ENCODE measurements at regions not wholly inside any gene's neighbourhood (a gene's known extent, or its start where the extent isn't known, plus 50 kb on each side); places are given as distances from the start of the nearest gene placed in this dataset.
A peak's percentile ranks its signal among the peaks of the same experiment; 100 is the strongest.
"Not testable (repeated sequence)": the region's sequence is repeated elsewhere in the genome, so short reads cannot be mapped to it uniquely, and the experiment has no call there.

DNA sequence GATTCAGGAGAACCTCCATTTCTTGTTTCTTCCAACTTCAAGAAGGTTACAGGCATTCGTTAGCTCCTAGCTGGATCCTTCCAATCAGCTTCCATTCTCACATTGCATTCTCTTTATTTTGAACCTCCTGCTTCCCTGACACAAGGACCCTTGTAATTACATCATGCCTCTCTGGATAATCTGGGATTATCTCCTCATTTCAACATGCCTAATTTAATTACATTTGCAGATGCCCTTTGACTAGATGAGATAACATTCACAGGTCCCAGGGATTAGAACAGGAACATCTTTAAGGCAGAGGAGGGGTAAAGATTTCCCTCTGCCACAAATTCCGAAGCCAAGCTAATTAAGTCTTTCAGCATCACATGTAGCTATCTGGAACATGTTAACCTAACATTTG, 753.8 kb upstream of the PCDH7 start:
- DNase-seq, result no peak

DNA sequence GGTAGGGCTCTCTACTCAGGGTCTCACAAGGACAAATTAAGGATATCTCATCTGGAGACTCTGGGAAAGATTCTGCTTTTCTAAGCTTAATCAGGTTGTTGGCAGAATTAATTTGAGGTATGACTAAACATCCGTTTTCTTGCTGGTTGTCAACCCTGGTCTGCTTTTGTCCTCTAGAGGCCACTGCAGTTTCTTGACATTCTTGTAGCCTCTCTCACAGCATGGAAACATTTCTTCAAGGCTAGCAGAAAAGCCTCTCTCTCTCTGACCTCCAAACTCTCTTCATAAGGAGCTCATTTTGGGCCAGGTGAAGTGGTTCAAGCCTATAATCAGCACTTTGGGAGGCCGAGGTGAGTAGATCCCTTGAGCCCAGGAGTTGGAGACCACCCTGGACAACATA, 749.5 kb upstream of the PCDH7 start:
- no peak for DNase-seq

DNA sequence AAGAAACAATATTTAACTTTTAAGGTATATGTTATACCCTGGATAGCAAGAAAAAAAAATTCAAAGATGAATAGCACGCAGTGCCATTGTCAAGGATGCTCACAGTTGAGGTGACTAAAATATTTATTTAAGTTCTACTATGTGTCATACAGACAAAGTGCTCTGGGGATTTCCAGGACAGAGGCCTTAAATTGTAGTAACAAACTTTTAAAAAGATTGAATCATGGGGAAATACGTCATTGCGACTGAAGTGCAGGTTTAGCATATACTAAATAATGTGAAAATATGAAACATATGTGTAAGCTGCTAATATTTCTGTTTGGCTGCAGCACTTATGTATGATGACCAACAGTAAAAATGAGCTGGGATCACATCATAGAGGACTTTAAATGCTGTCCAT, 748.0 kb upstream of the PCDH7 start:
- DNase-seq, result no peak

DNA sequence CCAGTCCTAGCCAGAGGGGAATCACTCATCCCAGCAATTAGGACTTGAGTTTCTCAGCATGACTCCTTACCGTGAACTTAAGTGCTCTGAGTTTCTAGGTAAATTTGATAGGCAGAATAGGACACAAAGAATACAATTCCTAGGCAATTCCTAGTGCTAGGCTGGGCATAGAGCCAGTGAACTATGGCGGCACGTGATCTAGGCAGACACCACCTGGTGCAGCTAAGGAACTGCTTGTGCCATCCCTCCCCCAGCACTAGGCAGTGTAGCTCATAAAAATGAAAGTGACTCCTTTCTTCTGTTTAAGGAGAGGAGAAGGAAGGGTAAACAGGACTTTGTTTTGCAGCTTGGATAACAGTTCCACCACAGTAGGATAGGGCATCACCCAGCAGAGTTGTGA, 736.3 kb upstream of the PCDH7 start:
- DNase-seq, result peak; percentile 0

DNA sequence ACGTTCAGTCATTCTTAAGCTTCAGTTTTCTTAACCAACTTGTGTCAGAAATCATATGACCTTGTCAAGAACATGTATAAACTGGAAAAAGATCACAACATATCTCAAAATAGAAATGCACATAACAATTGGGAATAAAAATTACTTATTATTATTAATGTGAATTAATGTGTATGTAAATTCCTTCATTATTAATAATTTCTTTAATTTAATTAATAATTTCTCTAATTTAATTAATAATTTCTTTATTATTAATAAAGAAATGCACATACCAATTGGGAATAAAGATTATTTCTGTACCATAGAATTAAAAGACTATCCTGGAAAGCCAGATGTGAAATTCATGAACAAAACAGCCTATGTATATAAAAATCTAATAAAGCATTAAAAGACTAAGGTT, 718.5 kb upstream of the PCDH7 start:
- no peak for DNase-seq

DNA sequence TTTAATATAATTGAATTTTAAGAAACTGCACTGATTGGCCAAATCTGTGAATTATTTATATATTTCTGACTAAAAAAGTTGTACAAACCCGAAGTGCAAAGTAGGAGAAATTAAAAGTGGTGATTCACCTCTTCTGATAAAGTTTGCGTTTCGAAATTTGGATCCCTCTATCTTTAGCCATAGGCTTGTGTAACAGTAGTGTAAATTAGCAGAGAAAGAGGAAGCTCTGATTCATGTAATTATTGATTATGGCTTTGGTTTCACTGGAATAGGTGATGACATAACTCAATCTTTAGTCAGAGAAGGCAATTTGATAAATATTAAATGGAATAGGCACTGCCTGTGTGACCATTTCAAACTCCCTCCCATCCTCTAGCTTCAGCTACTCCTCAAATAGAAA, 717.8 kb upstream of the PCDH7 start:
- DNase-seq, result no peak

DNA sequence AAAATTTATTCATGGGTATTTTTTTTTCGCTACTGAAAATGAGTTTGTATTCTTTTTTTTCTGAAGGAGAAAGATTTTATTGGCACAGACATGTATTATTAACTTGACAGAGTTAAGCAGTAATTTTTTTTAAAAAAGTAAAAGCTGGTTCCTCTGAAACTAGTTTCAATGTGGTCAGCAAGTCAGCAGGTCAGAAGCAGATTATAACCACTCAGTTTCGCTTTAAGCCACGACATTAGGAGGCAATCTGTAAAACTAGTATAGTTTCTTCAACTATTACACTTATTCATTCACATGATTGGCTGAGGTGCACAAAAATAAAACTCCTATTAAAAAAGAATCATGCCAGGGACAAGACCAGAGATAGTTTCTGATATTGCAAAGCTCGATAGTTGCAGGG, 714.2 kb upstream of the PCDH7 start:
- DNase-seq, result no peak

DNA sequence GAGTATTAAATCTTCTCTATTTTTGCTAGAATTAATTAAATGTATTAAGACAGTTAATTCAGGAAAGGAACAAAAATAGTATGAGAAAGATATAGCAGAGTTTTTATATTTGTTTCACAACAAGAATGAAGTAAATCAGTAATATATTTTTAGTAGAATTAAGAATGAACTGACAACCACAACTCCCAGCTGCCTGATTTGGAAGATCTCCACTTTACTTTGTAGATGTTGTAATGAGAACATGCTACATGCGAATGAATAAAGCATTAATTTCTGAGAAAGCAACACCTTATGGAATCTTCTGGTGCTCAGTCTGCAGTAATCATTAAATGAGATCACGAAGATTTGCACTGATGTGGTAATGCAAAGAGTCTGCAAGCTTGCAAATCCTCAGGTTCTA, 695.6 kb upstream of the PCDH7 start:
- no peak for DNase-seq

DNA sequence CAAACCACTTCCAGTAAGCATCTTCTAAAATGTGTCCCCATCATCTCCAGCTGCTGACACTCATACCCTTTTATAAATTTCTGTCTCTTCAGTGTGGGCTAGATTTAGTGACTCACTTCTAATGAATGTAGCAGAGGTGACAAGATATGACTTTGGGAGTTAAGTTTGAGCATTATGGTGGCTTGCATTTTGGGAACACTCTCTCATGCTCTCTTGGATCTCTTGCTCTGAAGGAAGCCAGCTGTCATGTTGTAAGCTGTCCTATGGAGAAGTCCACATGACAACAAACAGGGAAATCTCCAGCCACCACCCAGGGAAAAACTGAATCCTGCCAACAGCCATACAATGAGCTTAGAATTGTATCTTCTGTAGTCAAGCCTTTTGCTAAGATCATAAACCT, 691.3 kb upstream of the PCDH7 start:
- no peak for DNase-seq

DNA sequence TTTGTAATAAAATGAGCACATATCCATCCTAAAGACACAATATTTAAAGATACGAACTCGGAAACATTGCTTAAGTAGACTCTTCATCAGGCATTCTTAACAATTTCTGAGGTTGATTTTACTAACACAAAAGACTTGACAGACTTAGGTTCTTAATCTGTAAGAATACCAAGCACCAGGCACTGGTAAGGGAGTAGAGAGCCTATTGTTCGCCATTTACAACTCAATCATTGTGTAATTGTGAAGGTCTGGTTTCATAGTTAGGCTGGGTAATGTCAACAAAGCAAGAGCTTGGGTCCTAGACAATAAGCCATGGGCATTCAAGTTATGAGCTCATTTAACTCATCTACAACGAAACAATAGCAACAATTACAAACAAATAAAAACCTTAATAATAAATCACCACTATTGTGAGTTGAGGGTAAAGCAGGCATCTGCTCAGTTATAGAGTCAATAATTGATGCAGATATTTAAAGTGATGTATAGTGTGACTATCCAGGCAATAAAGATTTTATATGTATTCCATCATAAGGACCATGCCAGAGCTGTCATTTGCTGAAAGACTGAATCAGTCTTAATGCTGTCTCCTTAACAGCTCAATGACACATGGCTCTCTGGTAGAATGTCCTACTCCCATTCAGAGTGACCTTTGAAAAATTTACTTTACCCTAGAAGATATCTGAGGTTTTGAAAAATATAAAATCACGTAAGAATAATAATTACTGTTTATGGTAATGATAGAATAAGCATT, 664.0 kb upstream of the PCDH7 start:
- no peak for DNase-seq

DNA sequence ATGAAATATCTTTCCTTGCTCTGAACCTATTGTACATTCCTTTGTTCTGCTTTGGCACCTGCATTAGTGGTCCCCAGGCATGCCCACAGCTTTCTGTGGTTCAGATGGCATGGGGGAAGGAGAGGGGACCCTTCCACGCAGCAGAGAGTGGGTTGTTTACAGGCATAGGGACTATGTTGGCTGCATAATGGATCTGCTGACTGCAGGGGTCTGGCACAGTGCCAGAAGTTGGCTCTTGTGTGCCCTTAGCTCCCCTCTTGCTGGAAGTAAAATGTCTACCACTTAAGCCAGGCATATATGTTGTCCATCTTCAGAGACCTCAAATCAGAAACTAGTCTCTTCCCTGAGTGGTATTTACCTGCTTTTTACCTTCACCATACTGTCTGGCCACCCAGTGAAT, 651.9 kb upstream of the PCDH7 start:
- no peak for DNase-seq

DNA sequence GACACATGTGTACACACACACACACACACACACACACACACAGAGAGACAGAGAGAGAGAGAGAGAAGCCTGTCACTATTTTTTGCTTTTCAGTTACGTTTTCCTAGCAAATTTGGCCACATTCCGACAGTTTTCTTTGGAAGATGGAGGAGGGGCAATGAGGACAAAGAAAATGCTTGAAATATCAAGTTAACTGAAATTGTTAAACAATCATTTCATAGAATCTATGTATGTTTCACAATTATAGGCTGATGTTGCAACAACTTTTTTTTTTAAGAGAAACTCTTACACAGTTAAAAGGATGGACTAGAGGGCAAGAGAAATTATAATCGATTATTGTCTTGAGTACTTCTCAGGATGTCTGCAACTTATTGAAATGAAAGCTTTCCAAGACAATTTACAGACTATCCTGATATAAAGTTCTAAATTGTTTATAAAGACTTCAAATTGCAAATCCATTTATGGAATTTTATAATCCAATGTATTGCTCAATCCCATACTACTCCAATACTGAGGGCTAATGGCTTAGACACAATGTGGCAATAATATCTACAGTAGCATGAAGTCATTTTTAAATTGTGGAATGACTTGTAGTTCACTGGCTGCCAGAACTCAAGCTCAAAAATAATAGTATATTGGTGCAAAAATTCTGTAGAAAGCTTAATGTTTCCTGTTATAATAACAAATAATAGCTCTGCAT, 647.0 kb upstream of the PCDH7 start:
- DNase-seq, result no peak

DNA sequence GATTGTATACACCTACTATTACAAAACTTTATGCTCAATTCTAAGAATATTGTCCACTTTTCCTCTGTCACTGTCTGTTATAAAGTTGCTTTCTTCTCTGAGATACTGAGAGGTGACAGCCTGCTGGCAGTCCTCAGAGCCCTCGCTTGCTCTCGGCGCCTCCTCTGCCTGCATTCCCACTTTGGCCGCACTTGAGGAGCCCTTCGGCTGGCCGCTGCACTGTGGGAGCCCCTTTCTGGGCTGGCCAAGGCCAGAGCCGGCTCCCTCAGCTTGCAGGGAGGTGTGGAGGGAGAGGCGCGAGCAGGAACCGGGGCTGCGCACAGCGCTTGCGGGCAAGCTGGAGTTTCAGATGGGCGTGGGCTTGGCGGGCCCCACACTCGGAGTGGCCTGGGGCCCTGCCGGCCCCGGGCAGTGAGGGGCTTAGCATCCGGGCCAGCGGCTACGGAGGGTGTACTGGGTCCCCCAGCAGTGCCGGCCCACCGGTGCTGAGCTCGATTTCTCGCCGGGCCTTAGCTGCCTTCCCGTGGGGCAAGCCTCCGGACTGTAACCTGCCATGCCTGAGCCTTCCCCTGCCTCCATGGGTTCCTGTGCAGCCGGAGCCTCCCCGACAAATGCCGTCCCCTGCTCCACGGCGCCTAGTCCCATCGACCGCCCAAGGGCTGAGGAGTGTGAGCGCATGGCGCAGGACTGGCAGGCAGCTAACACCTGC, 627.6 kb upstream of the PCDH7 start:
- DNase-seq, result not testable (repeated sequence)

DNA sequence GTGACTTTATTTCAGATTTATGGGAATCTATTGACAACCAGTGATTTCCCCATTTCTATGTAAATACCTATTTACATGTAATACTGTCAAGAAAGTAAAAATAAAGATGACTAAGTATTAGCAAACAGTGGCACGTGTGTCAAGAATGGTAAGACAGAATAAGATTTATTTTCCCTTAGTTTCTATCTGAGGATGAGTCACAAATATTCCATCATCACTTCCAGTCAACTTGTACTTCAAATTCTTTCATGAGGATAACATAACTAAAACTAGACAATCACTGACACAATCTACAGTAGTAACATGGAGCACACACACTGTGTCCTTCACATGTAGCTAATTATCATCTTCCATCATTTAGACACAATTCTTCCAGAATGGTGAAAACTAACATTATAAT, 625.3 kb upstream of the PCDH7 start:
- DNase-seq, result no peak

DNA sequence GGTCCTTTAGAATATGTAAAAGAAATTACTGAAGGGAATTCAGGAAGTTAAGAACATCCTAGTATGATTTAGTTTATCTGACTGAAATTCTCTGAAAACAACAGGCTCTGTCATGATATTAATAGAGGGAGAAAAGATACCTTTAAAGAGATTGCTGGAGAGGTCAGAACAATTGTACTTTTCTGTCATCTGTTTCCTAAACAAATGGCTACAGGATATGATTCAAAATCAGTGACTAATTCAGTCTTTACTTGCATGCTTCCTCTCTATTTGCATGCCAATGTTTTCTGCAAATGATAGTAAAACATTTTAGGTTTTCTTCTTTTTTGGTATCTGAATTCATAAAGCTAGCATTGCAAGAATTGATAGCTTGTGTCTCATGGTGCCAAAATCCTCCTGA, 616.7 kb upstream of the PCDH7 start:
- no peak for DNase-seq

DNA sequence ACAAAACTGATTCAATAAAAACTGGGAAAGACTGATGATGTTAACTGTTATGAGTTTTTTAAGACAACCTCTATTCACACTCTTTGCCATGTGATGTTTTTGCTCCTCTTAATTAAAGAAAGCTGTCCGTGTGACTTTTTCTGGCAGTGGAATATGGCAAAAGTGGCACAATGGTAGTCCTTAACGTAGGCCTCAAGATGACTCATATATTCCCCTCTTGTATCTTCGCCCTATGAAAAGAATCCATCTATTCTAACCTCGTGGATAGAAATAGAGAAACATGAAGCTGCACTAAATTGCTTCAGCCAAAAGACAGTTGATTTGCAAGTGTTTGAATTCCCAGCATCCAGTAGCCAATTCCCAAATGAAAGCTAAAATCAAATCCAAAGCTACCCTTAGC, 603.8 kb upstream of the PCDH7 start:
- DNase-seq, result no peak

DNA sequence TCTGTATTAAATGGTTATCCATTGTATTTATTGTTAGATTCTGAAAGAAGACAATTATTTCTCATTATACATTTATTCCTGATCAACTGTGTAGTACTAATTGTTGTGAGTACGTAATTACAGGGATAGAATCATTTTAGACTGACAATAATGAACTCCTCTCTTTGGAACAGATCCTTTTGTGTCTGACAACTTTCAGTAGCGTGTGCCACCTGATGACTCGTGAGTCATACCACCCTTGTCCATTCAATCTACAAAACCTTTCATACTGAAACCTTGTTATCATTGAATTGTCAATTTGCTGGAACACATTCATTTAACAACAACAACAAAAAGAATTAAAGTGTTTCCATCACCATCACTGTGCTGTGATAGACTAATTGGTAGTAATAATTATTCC, 602.7 kb upstream of the PCDH7 start:
- no peak for DNase-seq

DNA sequence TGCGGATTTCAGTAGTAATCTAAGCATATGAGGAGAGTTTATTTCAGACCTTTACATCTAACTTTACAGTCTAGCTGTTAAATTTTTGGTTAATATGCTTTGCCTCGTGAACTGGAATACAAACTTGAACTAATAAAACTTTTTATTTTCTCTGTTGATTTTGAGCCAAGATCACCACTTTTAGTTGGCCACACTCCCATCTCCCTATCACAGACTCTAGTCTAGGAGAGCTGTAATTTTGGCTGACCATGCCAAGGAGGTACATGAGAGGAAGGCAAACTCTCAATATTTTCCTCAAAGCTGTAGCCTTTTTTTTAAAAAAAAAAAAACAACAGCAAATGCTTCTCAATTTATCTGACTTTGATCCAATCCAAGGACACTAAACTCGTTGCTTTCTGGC, 597.5 kb upstream of the PCDH7 start:
- no peak for DNase-seq

DNA sequence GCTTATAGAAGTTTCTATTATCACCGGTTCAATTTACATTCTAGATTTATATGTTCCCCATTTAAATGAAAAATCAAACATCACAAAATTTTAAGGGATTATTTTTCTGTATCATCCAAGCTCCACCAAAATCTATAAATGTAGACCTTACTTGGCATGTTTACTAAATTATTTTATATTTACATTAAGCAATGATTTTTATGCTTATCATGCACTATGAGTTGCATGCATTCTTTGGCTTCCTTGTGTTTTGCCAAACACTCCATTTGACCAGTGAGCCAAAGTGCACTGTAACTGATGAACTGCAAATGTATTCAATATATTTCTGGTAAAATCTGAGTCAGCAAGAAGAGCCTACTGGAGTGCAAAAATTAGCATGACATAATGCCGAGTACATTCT, 595.5 kb upstream of the PCDH7 start:
- DNase-seq, result not testable (repeated sequence)

DNA sequence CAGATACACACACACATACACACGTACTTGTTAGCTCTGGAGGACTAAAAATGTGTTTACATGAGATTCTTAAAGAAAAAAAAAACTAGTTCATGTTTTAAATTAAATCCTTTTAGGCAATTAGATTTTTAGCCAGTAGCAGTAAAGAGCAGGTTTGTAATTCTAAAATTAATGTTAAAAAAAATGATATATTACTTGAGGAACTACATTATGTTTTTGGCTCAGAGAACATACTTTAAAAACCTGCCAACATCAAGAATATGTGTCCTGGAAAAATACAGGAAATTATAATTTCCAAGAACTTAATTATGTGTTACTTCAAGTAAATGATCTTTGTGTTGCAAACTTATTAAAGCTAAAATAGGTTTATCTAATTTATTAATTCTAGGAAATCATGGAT, 594.3 kb upstream of the PCDH7 start:
- DNase-seq, result no peak

DNA sequence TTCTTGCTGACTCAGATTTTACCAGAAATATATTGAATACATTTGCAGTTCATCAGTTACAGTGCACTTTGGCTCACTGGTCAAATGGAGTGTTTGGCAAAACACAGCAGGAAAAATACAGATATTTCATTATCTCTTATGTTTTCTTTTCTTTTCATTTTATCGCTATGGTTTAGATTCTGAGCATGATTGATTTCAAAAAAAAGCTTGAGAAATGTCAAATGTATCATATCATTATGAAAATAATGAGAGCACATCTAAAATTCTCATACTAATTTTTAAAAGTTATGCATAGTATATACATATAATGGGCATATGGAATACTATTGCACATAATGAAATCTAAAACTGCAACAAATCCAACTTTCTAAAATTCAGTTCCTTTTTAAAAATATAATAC, 593.8 kb upstream of the PCDH7 start:
- no peak for DNase-seq

DNA sequence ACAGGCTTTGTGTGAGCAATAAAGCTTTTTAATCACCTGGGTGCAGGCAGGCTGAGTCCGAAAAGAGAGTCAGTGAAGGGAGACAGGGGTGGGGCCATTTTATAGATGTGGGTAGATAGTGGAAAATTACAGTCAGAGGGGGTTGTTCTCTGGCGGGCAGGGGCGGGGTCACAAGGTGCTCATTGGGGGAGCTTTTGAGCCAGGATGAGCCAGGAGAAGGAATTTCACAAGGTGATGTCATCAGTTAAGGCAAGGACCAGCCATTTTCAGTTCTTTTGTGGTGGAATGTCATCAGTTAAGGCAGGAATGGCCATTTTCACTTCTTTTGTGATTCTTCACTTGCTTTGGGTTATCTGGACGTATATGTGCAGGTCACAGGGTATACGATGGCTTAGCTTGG, 571.3 kb upstream of the PCDH7 start:
- not testable (repeated sequence) for DNase-seq

DNA sequence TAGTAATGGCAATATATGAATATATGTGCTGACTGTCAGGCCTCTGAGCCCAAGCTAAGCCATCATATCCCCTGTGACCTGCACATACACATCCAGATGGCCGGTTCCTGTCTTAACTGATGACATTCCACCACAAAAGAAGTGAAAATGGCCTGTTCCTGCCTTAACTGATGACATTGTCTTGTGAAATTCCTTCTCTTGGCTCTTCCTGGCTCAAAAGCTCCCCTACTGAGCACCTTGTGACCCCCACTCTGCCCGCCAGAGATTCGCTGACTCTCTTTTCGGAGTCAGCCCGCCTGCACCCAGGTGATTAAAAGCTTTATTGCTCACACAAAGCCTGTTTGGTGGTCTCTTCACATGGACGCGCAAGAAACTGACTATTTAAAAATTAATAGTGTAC, 570.6 kb upstream of the PCDH7 start:
- not testable (repeated sequence) for DNase-seq

DNA sequence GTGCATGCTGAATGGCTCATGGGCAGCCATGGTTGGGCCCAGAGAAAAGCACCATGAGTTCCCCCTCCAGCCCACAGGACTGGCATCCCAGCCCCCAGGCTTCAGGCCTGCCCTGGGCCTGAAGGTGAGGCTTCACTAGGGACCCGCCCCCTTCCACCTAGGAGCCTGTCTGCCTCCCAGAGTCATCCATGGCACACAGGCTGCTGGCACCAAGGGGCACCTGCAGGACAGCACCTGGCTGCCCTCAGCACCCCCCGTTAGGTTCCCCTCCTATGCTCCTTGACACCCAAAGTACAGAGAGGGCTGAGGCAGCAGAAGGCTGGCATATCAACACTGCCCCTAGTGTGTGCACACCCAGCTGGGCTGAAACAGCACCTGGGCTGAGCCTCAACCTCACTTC, 566.7 kb upstream of the PCDH7 start:
- DNase-seq, result no peak
